ENCODE measurements at regions not wholly inside any gene's neighbourhood (a gene's known extent, or its start where the extent isn't known, plus 50 kb on each side); places are given as distances from the start of the nearest gene placed in this dataset.
"Not testable (repeated sequence)": the region's sequence is repeated elsewhere in the genome, so short reads cannot be mapped to it uniquely, and the experiment has no call there.

DNA sequence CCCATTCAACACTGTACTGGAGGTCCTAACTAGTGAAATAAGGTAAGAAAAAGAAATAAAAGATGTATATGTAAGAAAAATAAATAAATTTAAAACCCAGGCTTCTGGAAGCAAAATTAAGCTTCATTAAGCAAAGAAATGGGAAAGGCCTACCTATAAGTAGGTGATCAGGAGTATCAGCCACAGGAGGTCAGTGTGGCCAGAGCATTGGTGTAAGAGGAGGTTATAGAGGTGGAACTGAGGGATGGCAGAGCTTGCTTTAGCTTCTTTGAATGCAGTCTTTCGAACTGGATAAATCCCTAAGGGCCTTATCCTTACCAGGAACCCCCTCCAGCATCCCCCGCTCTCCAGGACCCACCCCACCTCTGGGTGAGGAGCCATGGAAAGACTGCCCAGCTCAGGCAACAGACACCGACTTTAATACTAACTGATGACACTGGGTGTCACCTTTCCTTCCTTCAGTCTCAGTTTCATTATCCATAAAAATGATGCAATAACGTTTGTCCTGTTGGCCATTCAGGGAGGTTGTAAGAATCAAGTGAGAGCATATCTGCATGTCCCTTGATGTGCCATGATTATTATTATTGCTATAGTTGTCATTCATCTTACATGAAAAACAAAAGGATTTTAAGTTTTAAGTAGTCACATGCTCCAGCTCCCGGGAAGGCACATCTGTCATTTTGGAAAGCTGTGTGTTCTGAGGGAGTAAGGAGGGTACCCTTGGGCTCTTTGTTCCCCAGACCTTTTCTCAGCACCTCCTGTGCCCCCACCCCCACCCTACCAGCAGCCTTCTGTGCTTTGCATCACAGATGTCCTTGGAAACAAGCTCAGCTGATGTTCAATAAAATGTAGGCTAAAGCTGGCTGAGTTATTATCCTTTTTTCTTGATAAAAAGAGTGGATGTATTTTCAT lies 50.8 kb upstream of the CTNNA1 start:
- no peak for DNase-seq

DNA sequence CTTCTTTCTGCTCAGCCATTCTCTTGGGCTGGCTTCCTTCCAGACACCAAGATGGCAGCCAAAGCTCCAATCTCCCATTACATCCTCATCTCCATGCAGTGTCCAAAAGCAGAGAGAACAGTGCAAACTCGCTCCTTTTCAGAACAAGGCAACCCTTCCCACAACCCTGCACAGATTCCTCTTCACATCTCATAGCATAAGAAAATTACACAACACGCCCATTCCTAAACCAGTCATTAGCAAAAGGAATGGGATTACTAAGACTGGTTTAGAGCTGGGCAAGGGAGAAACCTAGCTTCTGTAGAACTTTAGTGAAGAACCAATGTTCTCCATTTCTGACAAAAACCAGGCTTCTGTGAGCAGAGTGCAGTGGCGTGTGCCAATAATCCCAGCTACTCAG lies 51.5 kb upstream of the CTNNA1 start:
- no peak for DNase-seq

DNA sequence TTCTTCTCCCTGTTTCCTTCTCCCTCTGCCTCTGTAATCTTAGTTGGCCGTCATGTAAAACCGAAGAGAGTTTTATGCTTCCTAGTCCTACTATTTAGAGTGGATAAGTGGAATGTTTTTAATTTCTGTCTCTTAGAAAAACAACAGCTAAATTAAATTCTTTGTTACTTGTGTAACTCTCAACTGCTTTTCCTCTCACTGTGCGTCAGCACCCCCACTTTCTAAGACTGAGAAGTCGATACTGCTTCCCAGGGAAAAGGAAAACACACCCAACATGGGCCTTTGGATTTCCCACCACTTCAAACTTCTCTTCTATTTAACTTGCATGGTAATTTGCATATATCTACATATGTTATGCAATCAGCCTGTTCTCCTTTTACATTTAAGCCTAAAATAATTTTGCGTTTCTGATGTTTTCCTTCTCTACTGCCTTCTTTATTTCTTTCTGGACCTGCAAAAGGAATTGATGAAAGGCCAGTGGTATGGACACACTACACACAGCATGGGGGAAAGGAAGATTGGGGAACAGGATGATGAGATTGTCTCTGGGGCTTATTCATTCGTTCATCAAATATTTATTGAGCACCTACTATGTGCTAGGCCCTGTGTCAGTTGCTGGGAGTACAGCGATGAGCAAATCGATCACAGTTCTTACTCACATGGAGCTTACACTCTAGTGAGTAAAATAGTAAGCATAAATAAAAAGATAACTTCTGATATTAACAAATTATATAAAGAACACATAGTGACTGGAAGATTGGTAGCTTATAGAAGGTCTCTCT lies 52.5 kb upstream of the CTNNA1 start:
- no peak for DNase-seq

DNA sequence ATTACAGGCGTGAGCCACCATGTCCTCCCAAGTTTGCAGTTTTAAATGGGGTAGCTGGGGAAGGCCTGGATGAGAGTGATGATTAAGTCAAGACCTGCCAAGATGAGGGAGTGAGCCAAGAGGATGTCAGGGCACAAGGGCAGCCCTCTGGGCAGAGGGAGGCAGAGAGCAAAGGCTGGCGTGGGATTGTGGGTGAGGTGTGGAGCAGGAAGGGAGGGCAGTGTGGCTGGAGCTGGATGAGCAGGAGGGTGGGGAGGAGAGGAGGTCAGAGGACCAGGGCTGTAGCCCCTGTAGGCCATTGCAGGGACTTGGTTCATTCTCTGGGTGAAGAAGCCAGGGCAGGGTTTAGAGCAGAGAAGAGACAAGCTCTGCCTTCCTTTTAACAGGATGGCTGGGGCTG lies 53.7 kb upstream of the CTNNA1 start:
- DNase-seq, result no peak

DNA sequence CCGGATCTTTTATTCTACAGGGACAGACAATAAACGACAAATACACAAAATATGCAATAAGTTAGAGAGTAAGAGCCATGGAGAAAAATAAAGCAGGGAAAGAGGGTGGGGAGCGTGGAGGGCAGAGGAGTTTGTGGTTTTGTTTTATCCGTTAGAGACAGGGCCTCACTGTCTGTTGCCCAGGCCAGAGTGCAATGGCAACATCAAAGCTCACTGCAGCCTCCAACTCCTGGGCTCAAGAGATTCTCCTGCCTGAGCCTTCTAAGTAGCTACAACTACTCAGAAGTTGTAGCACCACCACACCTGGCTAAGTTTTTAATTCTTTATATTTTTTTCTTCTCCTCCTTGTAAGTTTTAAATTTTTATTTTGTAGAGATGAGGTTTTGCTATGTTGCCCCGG lies 54.5 kb upstream of the CTNNA1 start:
- no peak for DNase-seq

DNA sequence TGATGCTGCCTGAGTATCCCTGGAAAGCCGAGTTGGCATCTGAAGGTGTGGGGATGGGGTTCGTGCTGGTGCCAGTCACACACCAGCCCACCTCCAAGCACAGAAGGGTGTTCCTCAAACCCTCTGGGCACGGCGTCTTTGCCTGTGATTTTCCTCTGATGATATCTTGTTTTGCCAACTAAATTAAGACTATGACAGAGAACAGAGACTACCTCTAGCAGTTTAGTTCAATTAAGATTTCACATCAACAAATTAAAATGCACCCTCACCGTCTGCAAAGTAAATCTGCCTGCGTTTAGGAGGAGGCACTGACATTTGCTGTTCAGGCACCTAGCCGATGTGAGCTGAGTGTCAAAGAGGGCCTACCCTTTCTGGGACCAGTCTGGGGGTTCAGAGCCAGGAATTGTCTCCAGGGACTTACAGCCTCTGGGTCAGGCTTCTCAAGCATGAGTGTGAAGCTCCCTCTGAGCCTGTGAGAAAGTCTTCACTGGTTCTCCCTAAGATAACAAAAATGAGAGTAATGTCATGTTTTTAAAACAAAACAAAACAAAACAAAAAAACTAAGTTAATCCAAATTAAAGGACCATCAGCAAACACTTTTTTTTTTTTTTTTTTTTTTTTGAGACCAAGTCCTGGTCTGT lies 55.4 kb upstream of the CTNNA1 start:
- no peak for DNase-seq

DNA sequence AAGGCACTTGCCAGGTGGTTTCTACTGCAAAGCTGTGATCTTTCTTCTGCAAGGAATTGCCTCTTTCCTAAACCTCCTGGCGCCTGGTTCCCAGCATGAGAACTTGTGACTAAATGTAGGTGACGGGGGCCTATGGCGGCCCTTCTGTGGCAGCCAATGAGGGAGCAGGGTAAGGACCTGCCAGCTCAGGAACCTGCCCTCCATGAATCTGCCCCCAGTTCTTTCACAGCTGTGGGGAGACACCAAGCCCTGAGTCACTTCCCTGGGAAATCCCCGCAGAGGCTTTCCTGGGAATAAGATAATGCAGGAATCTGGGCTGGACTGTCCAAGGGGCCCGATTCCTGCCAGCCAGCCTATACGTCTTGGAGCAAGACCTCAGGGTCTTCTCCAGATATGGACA lies 56.7 kb upstream of the CTNNA1 start:
- no peak for DNase-seq

DNA sequence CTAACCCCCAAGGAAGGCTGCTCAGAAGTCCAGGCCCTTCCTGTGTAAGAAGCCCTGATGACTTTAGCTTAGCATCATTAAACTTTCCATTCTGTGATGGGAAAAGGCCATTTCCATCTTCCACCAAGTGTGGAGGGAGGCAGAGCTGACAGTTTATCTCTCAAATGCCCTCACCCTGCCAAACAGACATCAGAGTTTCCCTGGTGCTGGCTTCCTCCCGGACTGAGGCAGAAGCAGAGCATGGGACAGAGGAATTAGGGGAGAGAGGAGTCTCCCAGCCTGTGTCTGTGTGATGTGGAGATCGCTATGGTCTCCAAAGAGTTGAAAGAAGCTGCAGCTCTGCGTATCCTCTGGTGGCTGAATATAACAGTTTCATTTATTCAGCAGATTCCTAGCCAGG lies 57.4 kb upstream of the CTNNA1 start:
- no peak for DNase-seq

DNA sequence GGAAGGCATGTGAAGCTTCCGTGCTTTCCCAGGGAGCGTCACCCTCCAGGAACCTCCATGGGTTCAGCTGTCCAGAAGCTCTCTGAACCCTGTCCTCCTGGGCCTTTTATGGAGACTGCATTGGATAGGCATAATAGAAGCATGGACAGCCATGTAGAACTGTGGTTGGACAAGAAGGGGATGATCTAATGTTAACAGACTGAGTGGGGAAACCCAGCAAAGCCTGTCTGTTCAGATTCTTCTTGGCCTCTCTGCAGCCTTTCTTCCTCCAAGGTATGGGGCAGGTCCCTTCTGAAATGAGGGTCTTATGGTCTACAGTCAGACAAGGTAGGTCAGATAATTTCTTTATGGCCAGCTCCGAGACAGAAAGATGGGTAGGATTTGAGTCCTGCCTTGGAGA lies 59.1 kb upstream of the CTNNA1 start:
- DNase-seq, result no peak

DNA sequence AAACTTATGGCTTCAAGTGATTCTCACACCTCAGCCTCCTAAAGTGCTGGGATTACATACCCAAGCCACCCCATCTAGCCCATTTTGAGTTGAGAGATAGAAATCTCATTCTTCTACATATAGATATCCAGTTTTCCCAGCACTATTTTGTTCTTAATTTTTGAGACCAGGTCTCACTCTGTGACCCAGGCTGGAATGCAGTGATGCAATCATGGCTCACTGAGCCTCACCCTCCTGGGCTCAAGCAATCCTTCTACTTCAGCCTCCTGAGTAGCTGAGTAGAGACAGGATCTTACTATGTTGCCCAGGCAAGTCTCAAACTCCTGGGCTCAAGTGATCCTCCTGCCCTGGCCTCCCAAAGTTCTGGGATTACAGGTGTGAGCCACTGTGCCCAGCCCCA lies 60.9 kb upstream of the CTNNA1 start:
- DNase-seq, result no peak

DNA sequence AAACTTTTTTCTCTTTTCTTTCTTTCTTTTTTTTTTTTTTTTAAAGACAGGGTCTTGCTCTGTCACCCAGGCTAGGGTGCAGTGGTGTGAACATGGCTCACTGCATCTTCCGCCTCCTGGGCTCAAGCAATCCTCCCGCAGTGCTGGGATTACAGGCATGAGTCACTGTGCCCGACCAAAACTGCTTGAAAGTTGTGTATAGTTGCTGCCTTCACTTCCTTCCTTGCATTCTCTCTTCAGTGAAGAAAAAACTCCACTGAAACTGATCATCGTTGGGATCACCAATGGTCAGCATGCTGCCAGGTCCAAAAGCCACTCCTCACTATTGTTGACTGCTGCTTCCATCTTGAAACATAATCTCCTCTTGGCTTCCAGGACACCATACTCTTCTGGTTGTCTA lies 66.6 kb upstream of the CTNNA1 start:
- DNase-seq, result no peak

DNA sequence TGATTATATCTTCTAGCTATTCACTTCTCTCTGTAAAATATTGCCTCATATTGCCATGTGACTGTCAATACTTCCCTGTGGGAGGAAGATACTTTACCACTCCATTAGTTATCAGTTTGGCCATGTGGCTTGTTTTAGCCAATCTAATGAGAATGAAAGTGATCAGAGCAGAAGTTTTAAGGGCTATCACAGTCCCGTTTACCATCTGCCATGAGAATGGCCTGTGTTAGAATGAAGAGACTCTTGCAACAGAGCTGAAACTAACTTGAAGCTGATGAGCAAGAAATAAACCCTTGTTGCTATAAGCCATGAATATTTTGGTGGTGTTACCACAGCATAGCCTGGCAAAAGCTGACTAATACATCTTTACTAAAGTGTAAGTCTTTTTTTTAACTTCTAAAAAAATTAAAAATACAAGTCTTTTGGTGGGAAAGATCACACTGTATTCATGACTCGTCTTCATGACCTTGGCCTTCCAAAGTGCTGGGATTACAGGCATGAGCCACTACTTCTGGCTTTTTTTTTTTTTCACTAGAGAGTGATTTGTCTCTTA lies 68.0 kb upstream of the CTNNA1 start:
- no peak for DNase-seq

DNA sequence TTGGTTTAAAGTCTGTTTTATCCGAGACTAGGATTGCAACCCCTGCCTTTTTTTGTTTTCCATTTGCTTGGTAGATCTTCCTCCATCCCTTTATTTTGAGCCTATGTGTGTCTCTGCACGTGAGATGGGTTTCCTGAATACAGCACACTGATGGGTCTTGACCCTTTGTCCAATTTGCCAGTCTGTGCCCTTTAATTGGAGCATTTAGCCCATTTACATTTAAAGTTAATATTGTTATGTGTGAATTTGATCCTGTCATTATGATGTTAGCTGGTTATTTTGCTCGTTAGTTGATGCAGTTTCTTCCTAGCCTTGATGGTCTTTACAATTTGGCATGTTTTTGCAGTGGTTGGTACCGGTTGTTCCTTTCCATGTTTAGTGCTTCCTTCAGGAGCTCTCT lies 70.8 kb upstream of the CTNNA1 start:
- DNase-seq, result not testable (repeated sequence)

DNA sequence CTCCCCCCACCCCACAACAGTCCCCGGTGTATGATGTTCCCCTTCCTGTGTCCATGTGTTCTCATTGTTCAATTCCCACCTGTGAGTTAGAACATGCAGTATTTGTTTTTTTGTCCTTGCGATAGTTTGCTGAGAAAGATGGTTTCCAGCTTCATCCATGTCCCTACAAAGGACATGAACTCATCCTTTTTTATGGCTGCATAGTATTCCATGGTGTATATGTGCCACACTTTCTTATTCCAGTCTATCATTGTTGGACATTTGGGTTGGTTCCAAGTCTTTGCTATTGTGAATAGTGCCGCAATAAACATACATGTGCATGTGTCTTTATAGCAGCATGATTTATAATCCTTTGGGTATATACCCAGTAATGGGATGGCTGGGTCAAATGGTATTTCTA lies 74.4 kb upstream of the CTNNA1 start:
- DNase-seq, result not testable (repeated sequence)

DNA sequence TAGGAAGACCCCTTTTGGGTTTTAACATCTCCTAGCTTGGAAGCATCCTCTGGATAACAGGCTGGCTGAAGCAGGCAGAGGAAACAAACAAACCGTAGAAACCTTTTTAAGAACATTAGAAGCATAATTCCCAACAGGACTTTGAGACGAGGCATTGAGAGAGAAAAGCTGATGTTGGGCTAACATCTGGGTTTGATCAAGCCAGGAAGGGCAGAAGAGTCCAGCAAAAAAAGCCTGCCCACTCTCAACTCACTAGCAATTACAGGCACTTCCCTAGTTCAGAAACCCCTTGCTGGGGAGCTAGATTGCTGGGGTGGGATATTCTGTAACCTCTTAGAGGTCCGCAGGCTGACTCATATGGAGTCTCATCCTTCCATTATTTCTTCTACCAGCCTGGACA lies 75.4 kb upstream of the CTNNA1 start:
- DNase-seq, result no peak

DNA sequence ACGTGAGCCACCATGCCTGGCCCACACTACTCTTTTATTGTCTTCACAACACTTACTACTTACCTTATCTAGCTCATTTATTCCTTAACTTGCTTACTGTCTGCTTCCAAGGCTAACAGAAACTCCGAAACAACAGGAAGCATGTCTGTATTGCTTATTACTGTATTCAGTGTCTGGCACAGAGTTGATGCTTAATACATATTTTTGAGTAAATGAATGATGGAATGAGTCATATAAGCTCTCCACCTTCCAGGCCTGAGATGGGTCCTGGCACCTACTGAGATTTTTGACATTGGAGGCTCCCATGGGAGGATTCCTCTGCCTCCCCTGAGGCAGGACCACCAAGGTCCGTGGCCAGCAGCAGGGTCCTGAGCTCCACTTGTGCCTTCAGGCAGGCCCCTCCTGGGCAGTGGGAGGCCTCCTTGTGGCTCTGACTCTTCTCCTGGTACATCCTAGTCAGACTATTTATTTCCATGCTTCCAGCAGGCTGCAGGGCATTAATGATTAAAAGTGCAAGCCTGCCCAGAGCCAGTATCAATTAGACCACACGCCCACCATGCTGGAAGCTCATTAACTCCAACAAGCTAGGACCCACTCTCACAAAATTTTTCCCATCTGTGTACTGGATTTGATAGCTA lies 76.5 kb upstream of the CTNNA1 start:
- no peak for DNase-seq

DNA sequence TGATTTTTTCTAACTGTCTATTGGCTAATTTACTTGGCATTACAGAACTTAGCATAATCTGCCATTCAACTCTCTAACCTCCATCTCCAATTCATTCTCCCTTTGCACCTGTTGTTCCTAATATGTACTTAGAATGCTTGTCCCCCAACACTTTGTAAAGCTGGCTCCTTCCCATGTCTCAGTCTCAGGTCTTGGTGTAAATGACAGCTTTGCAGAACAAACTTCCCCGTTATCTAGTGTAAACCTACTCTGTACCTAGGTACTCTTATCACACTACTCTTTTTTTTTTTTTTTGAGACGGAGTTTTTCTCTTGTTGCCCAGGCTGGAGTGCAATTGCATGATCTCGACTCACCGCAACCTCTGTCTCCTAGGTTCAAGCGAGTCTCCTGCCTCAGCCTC lies 77.2 kb upstream of the CTNNA1 start:
- DNase-seq, result no peak

DNA sequence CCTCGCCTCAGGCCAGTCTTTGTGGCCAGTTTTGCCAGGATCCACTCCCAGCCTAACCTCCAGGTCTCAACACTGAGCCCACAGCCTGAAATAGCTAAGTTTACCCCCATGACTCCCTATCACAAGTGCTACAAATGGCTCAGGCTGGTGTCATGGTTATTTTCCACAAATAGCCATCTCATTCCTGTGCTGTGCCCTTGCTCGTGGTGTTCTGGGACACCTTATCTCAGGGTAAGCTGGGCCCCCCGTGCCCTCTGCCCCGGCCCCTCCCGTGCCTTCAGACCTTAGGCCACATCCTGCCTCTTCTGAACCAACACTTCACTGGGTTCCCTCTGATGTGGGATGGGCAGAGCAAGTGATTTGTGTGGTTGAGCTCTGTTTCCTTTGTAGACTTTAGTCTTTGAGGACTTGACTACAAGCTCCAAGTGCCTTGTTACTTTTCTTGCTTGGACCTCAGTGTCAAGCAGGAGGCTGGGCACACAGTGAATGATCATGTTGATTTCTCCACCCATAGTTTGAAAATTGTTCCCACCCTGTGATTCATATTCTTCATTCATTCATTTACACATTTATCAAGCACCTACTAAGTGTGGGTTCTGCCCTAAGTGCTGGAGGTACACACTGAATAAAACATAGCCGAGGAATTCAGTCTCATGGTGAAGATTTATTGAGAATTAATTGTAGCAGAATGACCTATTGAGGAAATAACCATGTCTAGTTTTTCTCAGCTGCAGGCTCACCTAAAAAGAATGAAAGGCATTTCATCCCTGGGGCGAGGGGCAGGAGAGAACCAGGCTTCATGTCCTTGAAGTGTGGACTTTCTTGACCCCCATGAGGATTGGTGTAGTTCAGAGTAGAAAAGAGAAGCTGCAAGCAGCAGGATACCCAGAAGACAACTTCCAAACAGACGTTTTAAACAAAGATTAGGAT lies 84.5 kb upstream of the CTNNA1 start:
- no peak for DNase-seq

DNA sequence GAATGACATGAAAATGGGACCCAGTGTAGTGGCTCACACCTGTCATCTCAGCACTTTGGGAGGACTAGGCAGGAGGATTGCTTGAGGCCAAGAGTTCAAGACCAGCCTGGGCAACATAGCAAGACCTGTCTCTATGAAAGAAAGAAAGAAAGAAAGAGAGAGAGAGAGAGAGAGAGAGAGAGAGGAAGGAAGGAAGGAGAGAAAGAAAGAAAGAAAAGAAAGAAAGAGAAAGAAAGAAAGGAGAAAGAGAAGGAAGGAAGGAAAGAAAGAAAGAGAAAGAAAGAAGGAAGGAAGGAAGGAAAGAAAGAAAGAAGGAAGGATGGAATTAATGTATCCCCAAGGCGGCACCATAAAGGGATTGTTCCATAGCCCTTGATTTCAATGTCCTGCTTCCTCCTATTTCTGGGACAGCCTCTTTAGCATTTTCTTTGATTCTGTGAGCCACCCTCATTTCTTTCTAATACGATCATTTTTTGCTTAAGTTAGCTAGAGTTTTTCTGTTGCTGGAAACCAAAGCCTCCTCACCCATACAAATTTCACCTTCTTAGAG lies 85.4 kb upstream of the CTNNA1 start:
- not testable (repeated sequence) for DNase-seq

DNA sequence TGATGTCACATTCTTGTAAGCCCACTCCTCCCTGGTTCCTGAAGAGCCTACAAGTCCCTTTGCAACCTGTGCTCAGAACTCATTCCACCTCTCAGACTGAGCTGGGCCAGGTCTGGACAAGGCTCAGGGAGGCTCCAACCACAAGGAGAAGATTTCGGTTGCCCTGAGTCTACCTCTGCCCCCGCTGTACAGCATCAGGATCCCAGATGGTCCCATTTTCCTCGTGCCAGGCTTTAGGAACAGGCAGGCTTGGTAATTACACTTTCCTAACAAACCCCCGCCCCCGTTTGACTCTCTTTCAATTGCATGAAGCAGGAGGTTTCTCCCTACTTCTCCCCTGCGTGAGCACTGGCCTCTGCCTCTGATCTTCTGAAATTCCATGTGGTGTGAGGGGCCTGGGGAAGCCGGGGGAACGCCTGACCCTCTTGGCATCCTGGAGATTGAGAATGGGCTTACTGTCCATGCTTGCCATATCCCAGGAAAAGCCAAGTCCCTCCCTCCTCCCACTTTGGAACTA lies 86.9 kb upstream of the CTNNA1 start:
- no peak for DNase-seq

DNA sequence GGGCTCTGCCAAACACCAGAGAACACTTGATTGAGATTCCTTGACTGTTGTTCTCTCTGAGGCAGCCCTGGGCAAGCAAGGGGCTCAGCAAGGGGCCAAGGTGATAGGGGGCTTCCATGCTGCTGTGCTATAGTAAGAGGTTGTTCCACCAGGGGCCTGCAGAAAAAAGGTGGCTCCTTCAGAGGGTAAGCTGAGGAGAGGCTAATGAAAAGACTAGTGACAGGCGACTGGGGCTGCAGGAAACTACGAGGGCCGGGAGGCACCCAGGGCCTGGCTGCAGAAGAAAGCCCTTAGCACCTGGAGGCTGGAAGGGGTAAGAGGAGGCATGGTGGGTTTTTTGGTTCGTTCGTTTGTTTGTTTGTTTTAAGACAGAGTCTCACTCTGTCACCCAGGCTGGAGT lies 88.0 kb upstream of the CTNNA1 start:
- DNase-seq, result no peak

All from activated CD4-positive, CD25-positive, alpha-beta regulatory T cell treated with anti-CD3 and anti-CD28 coated beads, Interleukin-2, amount 50 U/mL, for 72 hours (primary cell).